ENCODE measurements at regions not wholly inside any gene's neighbourhood (a gene's known extent, or its start where the extent isn't known, plus 50 kb on each side); places are given as distances from the start of the nearest gene placed in this dataset.

GRCh38 chr13:106351251-106351650 is 184.2 kb downstream of the EFNB2 start:
- Histone ChIP-seq H3K27me3 (peaks cover 43% of the 10 kb centered on the region), H3K36me3 (no peaks in the 10 kb centered on the region), H3K9me3 (no peaks in the 10 kb centered on the region), H3K4me3 (ENCODE audit: low read depth in 1 of 2, low read length in 1 of 2) (no peak overlapping the region), H3K27ac (no peak overlapping the region), H3K4me1 (ENCODE audit: control insufficient read depth in 1 of 2, insufficient read depth in 1 of 2, low read depth in 1 of 2, low read length in 1 of 2) (no peaks in the 10 kb centered on the region)
- no peak for TF ChIP-seq CTCF (IDR thresholded peaks at IDR 0.05)

GRCh38 chr13:106350208-106350607 is 185.3 kb downstream of the EFNB2 start:
- no peaks in the 10 kb centered on the region for H3K4me1 ChIP-seq (ENCODE audit: control insufficient read depth in 1 of 2, insufficient read depth in 1 of 2, low read depth in 1 of 2, low read length in 1 of 2)
- no peak for TF ChIP-seq CTCF (IDR thresholded peaks at IDR 0.05)
- H3K9me3 ChIP-seq: no peaks in the 10 kb centered on the region
- H3K27me3 ChIP-seq: peaks cover 43% of the 10 kb centered on the region
- H3K27ac ChIP-seq: no peak overlapping the region
- H3K4me3 ChIP-seq (ENCODE audit: low read depth in 1 of 2, low read length in 1 of 2): no peak overlapping the region
- H3K36me3 ChIP-seq: no peaks in the 10 kb centered on the region

GRCh38 chr13:106349080-106349931 is 186.2 kb downstream of the EFNB2 start:
- peaks cover 43% of the 10 kb centered on the region for H3K27me3 ChIP-seq
- H3K27ac ChIP-seq: no peak overlapping the region
- no peaks in the 10 kb centered on the region for H3K36me3 ChIP-seq
- TF ChIP-seq CTCF (IDR thresholded peaks at IDR 0.05): no peak
- no peaks in the 10 kb centered on the region for H3K9me3 ChIP-seq
- no peaks in the 10 kb centered on the region for H3K4me1 ChIP-seq (ENCODE audit: control insufficient read depth in 1 of 2, insufficient read depth in 1 of 2, low read depth in 1 of 2, low read length in 1 of 2)
- no peak overlapping the region for H3K4me3 ChIP-seq (ENCODE audit: low read depth in 1 of 2, low read length in 1 of 2)

- H3K4me3 ChIP-seq (ENCODE audit: low read depth in 1 of 2, low read length in 1 of 2): no peak overlapping the region
- H3K9me3 ChIP-seq: no peaks in the 10 kb centered on the region
- no peaks in the 10 kb centered on the region for H3K4me1 ChIP-seq (ENCODE audit: control insufficient read depth in 1 of 2, insufficient read depth in 1 of 2, low read depth in 1 of 2, low read length in 1 of 2)
- no peak for TF ChIP-seq CTCF (IDR thresholded peaks at IDR 0.05)
- H3K36me3 ChIP-seq: no peaks in the 10 kb centered on the region
- H3K27me3 ChIP-seq: peaks cover 43% of the 10 kb centered on the region
- H3K27ac ChIP-seq: no peak overlapping the region
Observed at GRCh38 chr13:106348075-106348840, 187.2 kb downstream of the EFNB2 start.

GRCh38 chr13:106344342-106344741 is 191.1 kb downstream of the EFNB2 start:
- no peak overlapping the region for H3K27ac ChIP-seq
- H3K9me3 ChIP-seq: no peaks in the 10 kb centered on the region
- H3K4me3 ChIP-seq (ENCODE audit: low read depth in 1 of 2, low read length in 1 of 2): no peak overlapping the region
- TF ChIP-seq CTCF (IDR thresholded peaks at IDR 0.05): no peak
- H3K4me1 ChIP-seq (ENCODE audit: control insufficient read depth in 1 of 2, insufficient read depth in 1 of 2, low read depth in 1 of 2, low read length in 1 of 2): no peaks in the 10 kb centered on the region
- H3K27me3 ChIP-seq: peaks cover 29% of the 10 kb centered on the region
- H3K36me3 ChIP-seq: no peaks in the 10 kb centered on the region

Measured in neutrophil (primary cell).